ENCODE measurements at regions not wholly inside any gene's neighbourhood (a gene's known extent, or its start where the extent isn't known, plus 50 kb on each side); places are given as distances from the start of the nearest gene placed in this dataset.

DNA sequence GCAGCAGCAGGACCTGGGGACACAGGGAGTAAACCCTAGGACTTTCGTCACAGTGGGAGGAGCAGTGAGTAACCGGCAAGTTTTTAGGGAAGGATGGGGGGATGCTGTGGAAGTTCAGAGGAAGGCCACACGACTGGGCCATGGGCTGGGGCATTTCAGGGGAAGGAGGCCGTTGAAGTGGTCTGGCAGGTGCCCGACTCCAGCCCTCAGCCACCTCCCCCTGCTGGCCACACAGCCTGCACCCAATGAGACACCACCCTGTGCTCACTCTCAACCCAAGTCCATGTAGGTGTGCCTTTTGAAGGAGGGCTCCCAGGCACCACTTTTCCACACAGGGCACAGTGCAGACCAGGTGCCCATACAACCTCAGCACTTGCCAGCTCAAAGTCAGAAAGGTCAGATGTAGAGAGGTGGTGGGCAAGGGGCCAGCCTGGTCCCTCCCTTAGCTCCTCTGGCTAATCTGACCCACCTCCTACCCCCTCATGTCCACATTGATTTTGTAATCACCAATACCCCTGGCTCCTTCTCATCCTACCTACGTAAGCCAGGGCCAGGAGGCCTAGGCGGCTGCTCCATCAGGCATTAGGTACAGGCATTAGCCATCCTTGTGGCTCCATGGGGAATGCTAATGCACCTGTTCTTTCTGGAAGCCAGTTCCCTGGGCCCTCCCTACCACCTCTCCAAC, 211.2 kb downstream of the SMAD2 start:
- BruUV-seq (replicated peaks), result no TSS peak
- TF ChIP-seq, protein P1, sequence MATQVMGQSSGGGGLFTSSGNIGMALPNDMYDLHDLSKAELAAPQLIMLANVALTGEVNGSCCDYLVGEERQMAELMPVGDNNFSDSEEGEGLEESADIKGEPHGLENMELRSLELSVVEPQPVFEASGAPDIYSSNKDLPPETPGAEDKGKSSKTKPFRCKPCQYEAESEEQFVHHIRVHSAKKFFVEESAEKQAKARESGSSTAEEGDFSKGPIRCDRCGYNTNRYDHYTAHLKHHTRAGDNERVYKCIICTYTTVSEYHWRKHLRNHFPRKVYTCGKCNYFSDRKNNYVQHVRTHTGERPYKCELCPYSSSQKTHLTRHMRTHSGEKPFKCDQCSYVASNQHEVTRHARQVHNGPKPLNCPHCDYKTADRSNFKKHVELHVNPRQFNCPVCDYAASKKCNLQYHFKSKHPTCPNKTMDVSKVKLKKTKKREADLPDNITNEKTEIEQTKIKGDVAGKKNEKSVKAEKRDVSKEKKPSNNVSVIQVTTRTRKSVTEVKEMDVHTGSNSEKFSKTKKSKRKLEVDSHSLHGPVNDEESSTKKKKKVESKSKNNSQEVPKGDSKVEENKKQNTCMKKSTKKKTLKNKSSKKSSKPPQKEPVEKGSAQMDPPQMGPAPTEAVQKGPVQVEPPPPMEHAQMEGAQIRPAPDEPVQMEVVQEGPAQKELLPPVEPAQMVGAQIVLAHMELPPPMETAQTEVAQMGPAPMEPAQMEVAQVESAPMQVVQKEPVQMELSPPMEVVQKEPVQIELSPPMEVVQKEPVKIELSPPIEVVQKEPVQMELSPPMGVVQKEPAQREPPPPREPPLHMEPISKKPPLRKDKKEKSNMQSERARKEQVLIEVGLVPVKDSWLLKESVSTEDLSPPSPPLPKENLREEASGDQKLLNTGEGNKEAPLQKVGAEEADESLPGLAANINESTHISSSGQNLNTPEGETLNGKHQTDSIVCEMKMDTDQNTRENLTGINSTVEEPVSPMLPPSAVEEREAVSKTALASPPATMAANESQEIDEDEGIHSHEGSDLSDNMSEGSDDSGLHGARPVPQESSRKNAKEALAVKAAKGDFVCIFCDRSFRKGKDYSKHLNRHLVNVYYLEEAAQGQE (IDR thresholded peaks at IDR 0.05; ENCODE audit: insufficient read depth in 1 of 2, low read depth in 2 of 2, low read length in 1 of 2), result no peak
- TF ChIP-seq SIN3A (IDR thresholded peaks at IDR 0.05; ENCODE audit: borderline replicate concordance, insufficient read depth, low read depth, low read length) (no peak), TCF7L2 (IDR thresholded peaks at IDR 0.05; ENCODE audit: low read depth, low read length) (no peak), CTCF (IDR thresholded peaks at IDR 0.05) (no peak), POLR2AphosphoS5 (IDR thresholded peaks at IDR 0.05; ENCODE audit: low read depth, low read length) (no peak)
- in situ Hi-C loops (cut with HindIII; ENCODE audit: low pct_unique_long_range_greater_than_20kb, low sequenced_read_pairs) (no loop called here), intact Hi-C loops (cut with micrococcal nuclease; ENCODE audit: unreplicated experiment) (no loop called here)
- H3K4me3 ChIP-seq (ENCODE audit: low read depth in 2 of 2, low read length in 2 of 2), result no peak overlapping the region
- POLR2A ChIA-PET, result no interaction called here
- H3K9me3 ChIP-seq (ENCODE audit: control insufficient read depth, insufficient read depth, low read depth, low read length), result no peaks in the 10 kb centered on the region
- CTCF ChIA-PET, result no interaction called here
- ATAC-seq, result no peak
- no peak overlapping the region for H3K27ac ChIP-seq (ENCODE audit: low read length)
- H3K4me1 ChIP-seq (ENCODE audit: control insufficient read depth, insufficient read depth, low read length), result no peaks in the 10 kb centered on the region
- H3K27me3 ChIP-seq (ENCODE audit: control insufficient read depth, insufficient read depth, low read length), result no peaks in the 10 kb centered on the region
- no peaks in the 10 kb centered on the region for H3K36me3 ChIP-seq (ENCODE audit: control insufficient read depth, insufficient read depth, low read length)
- DNase-seq (ENCODE audit: low read depth, low spot score), result no peak

GRCh38 chr18:47718646-47719045, 211.8 kb downstream of the SMAD2 start:
- intact Hi-C loops (cut with micrococcal nuclease; ENCODE audit: unreplicated experiment) (no loop called here), in situ Hi-C loops (cut with HindIII; ENCODE audit: low pct_unique_long_range_greater_than_20kb, low sequenced_read_pairs) (no loop called here)
- no peak overlapping the region for H3K27ac ChIP-seq (ENCODE audit: low read length)
- no peak for DNase-seq (ENCODE audit: low read depth, low spot score)
- H3K36me3 ChIP-seq (ENCODE audit: control insufficient read depth, insufficient read depth, low read length), result no peaks in the 10 kb centered on the region
- no peak for ATAC-seq
- ChIA-PET CTCF (no interaction called here), POLR2A (no interaction called here)
- H3K4me3 ChIP-seq (ENCODE audit: low read depth in 2 of 2, low read length in 2 of 2), result no peak overlapping the region
- no peak for TF ChIP-seq SIN3A (IDR thresholded peaks at IDR 0.05; ENCODE audit: borderline replicate concordance, insufficient read depth, low read depth, low read length)
- TF ChIP-seq, protein P1 (IDR thresholded peaks at IDR 0.05; ENCODE audit: insufficient read depth in 1 of 2, low read depth in 2 of 2, low read length in 1 of 2), result no peak
- no peak for TF ChIP-seq TCF7L2 (IDR thresholded peaks at IDR 0.05; ENCODE audit: low read depth, low read length)
- no peak for TF ChIP-seq CTCF (IDR thresholded peaks at IDR 0.05)
- no peak for TF ChIP-seq POLR2AphosphoS5 (IDR thresholded peaks at IDR 0.05; ENCODE audit: low read depth, low read length)
- no peaks in the 10 kb centered on the region for H3K4me1 ChIP-seq (ENCODE audit: control insufficient read depth, insufficient read depth, low read length)
- no TSS peak for BruUV-seq (replicated peaks)
- H3K9me3 ChIP-seq (ENCODE audit: control insufficient read depth, insufficient read depth, low read depth, low read length), result no peaks in the 10 kb centered on the region
- no peaks in the 10 kb centered on the region for H3K27me3 ChIP-seq (ENCODE audit: control insufficient read depth, insufficient read depth, low read length)

Data from Panc1 (cell line).